ENCODE measurements at regions not wholly inside any gene's neighbourhood (a gene's known extent, or its start where the extent isn't known, plus 50 kb on each side); places are given as distances from the start of the nearest gene placed in this dataset.

DNA sequence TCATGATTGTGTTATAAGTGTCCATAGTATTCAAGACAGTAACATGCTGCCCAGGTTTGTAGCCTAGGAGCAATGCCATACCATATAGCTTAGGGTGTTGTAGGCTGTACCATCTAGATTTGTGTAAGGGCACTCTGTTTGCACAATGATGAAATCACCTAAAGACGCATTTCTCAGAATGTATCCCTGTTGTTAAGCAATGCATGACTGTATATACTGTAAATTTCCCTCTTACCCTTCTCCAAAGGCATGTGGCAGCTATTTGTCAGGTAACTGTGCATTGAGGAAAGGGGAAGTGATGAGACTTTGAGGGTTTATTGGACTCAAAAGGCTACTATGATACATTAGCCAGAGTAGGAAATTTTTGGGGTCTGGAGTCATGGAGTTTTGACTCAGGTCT is 180.8 kb downstream of the VAPA start:
- peak; percentile 89 for ATAC-seq (ENCODE audit: low read depth)
- Histone ChIP-seq H3K27ac (ENCODE audit: poor library complexity, severe bottlenecking) (peak overlapping the region; percentile 52), H3K27me3 (ENCODE audit: insufficient read depth, poor library complexity, severe bottlenecking) (no peaks in the 10 kb centered on the region), H3K36me3 (ENCODE audit: low read depth) (no peaks in the 10 kb centered on the region), H3K4me3 (ENCODE audit: severe bottlenecking) (no peak overlapping the region), H3K9me3 (ENCODE audit: severe bottlenecking) (no peaks in the 10 kb centered on the region), H3K4me1 (ENCODE audit: insufficient read depth, poor library complexity, severe bottlenecking) (peaks cover 13% of the 10 kb centered on the region)
- no peak for DNase-seq (ENCODE audit: low spot score)
- TF ChIP-seq, protein P1, sequence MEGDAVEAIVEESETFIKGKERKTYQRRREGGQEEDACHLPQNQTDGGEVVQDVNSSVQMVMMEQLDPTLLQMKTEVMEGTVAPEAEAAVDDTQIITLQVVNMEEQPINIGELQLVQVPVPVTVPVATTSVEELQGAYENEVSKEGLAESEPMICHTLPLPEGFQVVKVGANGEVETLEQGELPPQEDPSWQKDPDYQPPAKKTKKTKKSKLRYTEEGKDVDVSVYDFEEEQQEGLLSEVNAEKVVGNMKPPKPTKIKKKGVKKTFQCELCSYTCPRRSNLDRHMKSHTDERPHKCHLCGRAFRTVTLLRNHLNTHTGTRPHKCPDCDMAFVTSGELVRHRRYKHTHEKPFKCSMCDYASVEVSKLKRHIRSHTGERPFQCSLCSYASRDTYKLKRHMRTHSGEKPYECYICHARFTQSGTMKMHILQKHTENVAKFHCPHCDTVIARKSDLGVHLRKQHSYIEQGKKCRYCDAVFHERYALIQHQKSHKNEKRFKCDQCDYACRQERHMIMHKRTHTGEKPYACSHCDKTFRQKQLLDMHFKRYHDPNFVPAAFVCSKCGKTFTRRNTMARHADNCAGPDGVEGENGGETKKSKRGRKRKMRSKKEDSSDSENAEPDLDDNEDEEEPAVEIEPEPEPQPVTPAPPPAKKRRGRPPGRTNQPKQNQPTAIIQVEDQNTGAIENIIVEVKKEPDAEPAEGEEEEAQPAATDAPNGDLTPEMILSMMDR (IDR thresholded peaks at IDR 0.05; ENCODE audit: poor library complexity, severe bottlenecking): no peak

DNA sequence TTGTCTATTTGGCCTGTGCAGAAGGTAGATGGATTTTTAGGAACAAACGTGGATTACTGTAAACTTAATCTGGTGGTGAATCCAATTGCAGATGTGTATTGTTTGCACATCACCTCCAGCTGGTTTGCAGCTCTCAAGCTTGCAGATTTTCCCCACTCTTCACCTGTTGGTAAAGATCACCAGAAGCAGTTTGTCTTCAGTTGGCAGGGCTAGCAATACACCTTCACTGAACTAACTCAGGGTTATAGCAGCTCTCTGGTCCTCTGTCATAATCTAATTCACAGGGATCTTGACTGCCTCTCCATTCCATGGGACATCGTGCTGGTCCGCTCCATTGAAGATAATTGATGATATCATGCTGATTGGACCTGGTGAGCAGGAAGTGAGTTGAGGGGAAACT is 181.5 kb downstream of the VAPA start:
- H3K27ac ChIP-seq (ENCODE audit: poor library complexity, severe bottlenecking): no peak overlapping the region
- H3K4me3 ChIP-seq (ENCODE audit: severe bottlenecking): no peak overlapping the region
- ATAC-seq (ENCODE audit: low read depth) (no peak), DNase-seq (ENCODE audit: low spot score) (no peak)
- TF ChIP-seq, protein P1 (IDR thresholded peaks at IDR 0.05; ENCODE audit: poor library complexity, severe bottlenecking): no peak
- H3K36me3 ChIP-seq (ENCODE audit: low read depth): no peaks in the 10 kb centered on the region
- H3K27me3 ChIP-seq (ENCODE audit: insufficient read depth, poor library complexity, severe bottlenecking): no peaks in the 10 kb centered on the region
- no peaks in the 10 kb centered on the region for H3K9me3 ChIP-seq (ENCODE audit: severe bottlenecking)
- peaks cover 13% of the 10 kb centered on the region for H3K4me1 ChIP-seq (ENCODE audit: insufficient read depth, poor library complexity, severe bottlenecking)

- Histone ChIP-seq H3K27me3 (ENCODE audit: insufficient read depth, poor library complexity, severe bottlenecking) (no peaks in the 10 kb centered on the region), H3K27ac (ENCODE audit: poor library complexity, severe bottlenecking) (no peak overlapping the region), H3K36me3 (ENCODE audit: low read depth) (no peaks in the 10 kb centered on the region), H3K9me3 (ENCODE audit: severe bottlenecking) (no peaks in the 10 kb centered on the region), H3K4me1 (ENCODE audit: insufficient read depth, poor library complexity, severe bottlenecking) (peaks cover 2% of the 10 kb centered on the region), H3K4me3 (ENCODE audit: severe bottlenecking) (no peak overlapping the region)
- TF ChIP-seq, protein P1 (IDR thresholded peaks at IDR 0.05; ENCODE audit: poor library complexity, severe bottlenecking): no peak
- no peak for DNase-seq (ENCODE audit: low spot score)
- ATAC-seq (ENCODE audit: low read depth): no peak
These were observed 185.8 kb downstream of the VAPA start for GRCh38 chr18:10099539-10100140.

DNA sequence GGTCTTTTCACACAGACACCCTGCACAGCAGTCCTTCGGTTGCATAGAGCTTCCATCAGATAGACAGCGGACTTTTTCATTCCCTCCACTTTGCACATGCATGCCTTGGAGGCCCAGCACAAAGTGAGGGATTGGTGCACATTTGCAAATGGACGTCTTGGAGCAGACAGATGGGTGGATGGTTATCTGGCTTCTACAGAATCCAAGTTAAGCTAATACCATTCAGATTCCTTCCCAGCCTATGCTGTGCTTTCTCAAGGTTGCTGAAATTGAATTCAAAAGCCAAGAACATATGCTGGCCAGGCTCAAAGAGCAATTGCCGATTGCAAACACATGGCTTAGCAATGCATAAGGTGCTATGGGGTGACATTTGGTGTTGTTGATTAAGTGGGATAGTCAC is 186.4 kb downstream of the VAPA start:
- Histone ChIP-seq H3K9me3 (ENCODE audit: severe bottlenecking) (no peaks in the 10 kb centered on the region), H3K36me3 (ENCODE audit: low read depth) (no peaks in the 10 kb centered on the region), H3K4me3 (ENCODE audit: severe bottlenecking) (no peak overlapping the region), H3K27ac (ENCODE audit: poor library complexity, severe bottlenecking) (no peak overlapping the region), H3K27me3 (ENCODE audit: insufficient read depth, poor library complexity, severe bottlenecking) (no peaks in the 10 kb centered on the region), H3K4me1 (ENCODE audit: insufficient read depth, poor library complexity, severe bottlenecking) (no peaks in the 10 kb centered on the region)
- TF ChIP-seq, protein P1 (IDR thresholded peaks at IDR 0.05; ENCODE audit: poor library complexity, severe bottlenecking): no peak
- DNase-seq (ENCODE audit: low spot score): no peak
- no peak for ATAC-seq (ENCODE audit: low read depth)

GRCh38 chr18:10100941-10101701 is 187.3 kb downstream of the VAPA start:
- Histone ChIP-seq H3K9me3 (ENCODE audit: severe bottlenecking) (no peaks in the 10 kb centered on the region), H3K4me1 (ENCODE audit: insufficient read depth, poor library complexity, severe bottlenecking) (no peaks in the 10 kb centered on the region), H3K36me3 (ENCODE audit: low read depth) (no peaks in the 10 kb centered on the region), H3K4me3 (ENCODE audit: severe bottlenecking) (no peak overlapping the region), H3K27ac (ENCODE audit: poor library complexity, severe bottlenecking) (no peak overlapping the region), H3K27me3 (ENCODE audit: insufficient read depth, poor library complexity, severe bottlenecking) (no peaks in the 10 kb centered on the region)
- DNase-seq (ENCODE audit: low spot score) (no peak), ATAC-seq (ENCODE audit: low read depth) (no peak)
- TF ChIP-seq, protein P1 (IDR thresholded peaks at IDR 0.05; ENCODE audit: poor library complexity, severe bottlenecking): no peak

Data from RWPE2 (cell line).